Trophoblast cell (in vitro differentiated cells and primary cell): ENCODE measurements at regions not wholly inside any gene's neighbourhood (a gene's known extent, or its start where the extent isn't known, plus 50 kb on each side); places are given as distances from the start of the nearest gene placed in this dataset.

ENCODE experiments used
- DNase-seq, 2 donors: peaks; one replicate each; pipeline ENCODE4 v3.0.0-alpha.2; 2016
- H2AFZ ChIP-seq: 2 replicates; pipeline ENCODE4 v1.6.1; 2013; ENCODE audit warnings: low read length, moderate library complexity, mild to moderate bottlenecking; ENCODE audit not compliant: insufficient read depth, poor library complexity
- H2AK5ac ChIP-seq: 2 replicates; pipeline ENCODE4 v1.6.1; 2013; ENCODE audit warnings: mild to moderate bottlenecking, low read length
- H2BK120ac ChIP-seq: 2 replicates; pipeline ENCODE4 v1.6.1; 2013; ENCODE audit warnings: low read length, mild to moderate bottlenecking, moderate library complexity; ENCODE audit not compliant: insufficient read depth, poor library complexity
- H2BK12ac ChIP-seq: 2 replicates; pipeline ENCODE4 v1.6.1; 2013; ENCODE audit warnings: mild to moderate bottlenecking, low read length, moderate library complexity
- H2BK5ac ChIP-seq: 2 replicates; pipeline ENCODE4 v1.6.1; 2013; ENCODE audit warnings: low read length, low read depth, moderate library complexity, mild to moderate bottlenecking; ENCODE audit not compliant: poor library complexity
- H3K14ac ChIP-seq: 2 replicates; pipeline ENCODE4 v1.6.1; 2013; ENCODE audit warnings: mild to moderate bottlenecking, low read length
- H3K18ac ChIP-seq: 2 replicates; pipeline ENCODE4 v1.6.1; 2013; ENCODE audit warnings: mild to moderate bottlenecking, low read length
- H3K23ac ChIP-seq: 2 replicates; pipeline ENCODE4 v1.6.1; 2013; ENCODE audit warnings: low read length
- H3K27ac ChIP-seq: 2 replicates; pipeline ENCODE4 v1.5.1; 2013; ENCODE audit warnings: low read depth, mild to moderate bottlenecking, inconsistent platforms, low read length, moderate library complexity
- H3K27me3 ChIP-seq: 2 replicates; pipeline ENCODE4 v1.6.1; 2013; ENCODE audit warnings: inconsistent platforms, mild to moderate bottlenecking, low read length, moderate library complexity; ENCODE audit not compliant: insufficient read depth
- H3K36me3 ChIP-seq, 2 experiments: 1 replicate in 1 of 2; 2 replicates in 1 of 2; pipeline ENCODE4 v1.6.1; 2013; ENCODE audit warnings: low read length in 2 of 2, mild to moderate bottlenecking in 2 of 2, moderate library complexity in 1 of 2; ENCODE audit not compliant: insufficient read depth in 2 of 2, control insufficient read depth in 1 of 2
- H3K4ac ChIP-seq: 2 replicates; pipeline ENCODE4 v1.6.1; 2013; ENCODE audit warnings: low read depth, mild to moderate bottlenecking, low read length, moderate library complexity
- H3K4me1 ChIP-seq, 2 experiments: 1 replicate in 1 of 2; 2 replicates in 1 of 2; pipeline ENCODE4 v1.6.1; 2013; ENCODE audit warnings: low read length in 2 of 2, mild to moderate bottlenecking in 2 of 2, moderate library complexity in 1 of 2; ENCODE audit not compliant: insufficient read depth in 2 of 2, control insufficient read depth in 1 of 2
- H3K4me2 ChIP-seq: 2 replicates; pipeline ENCODE4 v1.6.1; 2013; ENCODE audit warnings: inconsistent platforms, mild to moderate bottlenecking, low read length, moderate library complexity
- H3K4me3 ChIP-seq: 2 replicates; pipeline ENCODE4 v1.5.1; 2013; ENCODE audit warnings: mild to moderate bottlenecking, low read depth, low read length, inconsistent platforms
- H3K79me1 ChIP-seq: one replicate; pipeline ENCODE4 v1.6.1; 2013; ENCODE audit warnings: low read length
- H3K79me2 ChIP-seq: 2 replicates; pipeline ENCODE4 v1.6.1; 2013; ENCODE audit warnings: low read length, mild to moderate bottlenecking; ENCODE audit not compliant: control insufficient read depth, insufficient read depth, poor library complexity
- H3K9ac ChIP-seq: 2 replicates; pipeline ENCODE4 v1.6.1; 2013; ENCODE audit warnings: mild to moderate bottlenecking, low read length
- H3K9me3 ChIP-seq: 2 replicates; pipeline ENCODE4 v1.6.1; 2013; ENCODE audit warnings: low read depth, mild to moderate bottlenecking, control low read depth, inconsistent platforms, low read length; ENCODE audit not compliant: insufficient read depth
- H4K12ac ChIP-seq: 2 replicates; pipeline ENCODE4 v1.6.1; 2013; ENCODE audit warnings: low read depth, mild to moderate bottlenecking, low read length, moderate library complexity
- H4K8ac ChIP-seq: 2 replicates; pipeline ENCODE4 v1.6.1; 2013; ENCODE audit warnings: low read depth, mild to moderate bottlenecking, low read length, moderate library complexity
- H4K91ac ChIP-seq: one replicate; pipeline ENCODE4 v1.6.1; 2013; ENCODE audit warnings: low read depth, mild to moderate bottlenecking, low read length, moderate library complexity
- WGBS: extraction: QIAGEN DNeasy Blood & Tissue Kit; methylation state at CpG from one replicate; pipeline ENCODE4 v1.1.7; 2013; ENCODE audit warnings: missing lambda C conversion rate; ENCODE audit not compliant: insufficient read length, insufficient coverage; ENCODE audit errors: extremely low coverage; 5-methylcytosine and 5-hydroxymethylcytosine counted together

DNA sequence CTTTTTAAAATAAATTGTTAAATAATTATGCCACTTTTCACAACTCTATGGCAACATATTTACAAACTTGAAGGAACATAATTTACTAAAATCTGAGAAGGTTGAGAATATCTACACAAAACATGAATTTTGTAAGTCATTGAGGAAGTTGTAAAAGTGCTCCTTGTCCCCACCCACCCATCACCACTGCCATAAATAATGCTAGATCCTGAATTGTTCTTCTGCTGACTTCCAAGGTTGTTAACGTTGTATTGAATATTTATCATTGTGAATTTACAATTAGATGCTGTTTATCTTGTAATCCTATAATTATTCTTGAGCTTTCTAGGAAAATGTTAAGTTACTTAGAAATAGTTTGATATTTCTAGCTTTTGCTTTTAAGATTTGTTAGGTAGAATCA is 908.0 kb upstream of the COX7C start:
- Histone ChIP-seq H3K14ac (no peak overlapping the region), H3K9me3 (no peaks in the 10 kb centered on the region), H3K27me3 (no peaks in the 10 kb centered on the region), H3K36me3 (no peaks in the 10 kb centered on the region), H4K12ac (no peak overlapping the region), H4K91ac (no peak overlapping the region), H2BK120ac (no peak overlapping the region), H3K18ac (no peak overlapping the region), H2BK5ac (no peak overlapping the region), H3K4ac (no peak overlapping the region), H2AFZ (no peak overlapping the region), H3K4me3 (no peak overlapping the region), H3K23ac (no peak overlapping the region), H3K4me2 (no peak overlapping the region), H2AK5ac (no peak overlapping the region), H2BK12ac (no peak overlapping the region), H3K9ac (no peak overlapping the region), H4K8ac (no peak overlapping the region), H3K79me2 (no peaks in the 10 kb centered on the region), H3K4me1 (no peaks in the 10 kb centered on the region), H3K79me1 (no peaks in the 10 kb centered on the region), H3K27ac (no peak overlapping the region)
- DNase-seq, result no peak
- no CpG with 5 or more reads among the region's 1 CpG for WGBS

DNA sequence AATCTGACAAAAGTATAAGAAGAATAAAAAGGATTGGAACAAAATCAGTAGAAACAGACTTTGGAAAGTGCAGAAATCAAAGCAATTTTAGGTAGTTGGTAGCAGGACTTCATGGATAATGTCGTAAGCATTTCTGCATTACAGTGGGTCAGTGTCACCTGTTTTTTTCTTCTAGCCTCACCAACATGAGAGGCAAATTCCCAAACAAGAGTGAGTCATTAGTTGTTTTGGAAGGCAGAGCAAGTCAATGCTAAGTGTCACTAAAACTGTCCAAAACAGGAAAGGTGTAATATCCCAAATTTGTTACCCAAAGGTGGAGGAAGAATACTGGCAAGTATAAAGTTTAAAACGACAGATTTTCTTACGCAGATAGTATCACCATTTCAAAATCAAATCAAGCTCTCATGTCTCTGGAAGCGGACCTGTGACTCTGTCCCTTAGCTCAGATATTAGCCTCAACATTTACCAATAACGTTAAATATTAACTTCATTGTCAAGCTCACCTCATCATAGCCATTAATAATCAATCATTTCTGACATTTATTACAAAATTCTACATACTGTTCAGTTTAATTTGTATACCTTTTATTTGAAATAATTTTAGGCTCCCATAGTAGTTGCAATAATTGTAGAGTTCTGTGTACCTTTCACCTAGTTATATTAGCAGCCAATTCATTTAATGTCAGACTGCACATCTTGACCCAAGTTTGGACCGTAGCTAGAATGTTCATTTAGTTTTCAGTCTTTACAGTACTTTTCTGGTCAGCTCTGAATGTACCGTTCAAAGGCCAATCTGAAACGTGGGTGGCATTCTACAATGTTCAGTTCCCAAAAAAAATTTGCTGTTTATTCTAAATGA is 901.2 kb upstream of the COX7C start:
- no peak overlapping the region for H3K14ac ChIP-seq

DNA sequence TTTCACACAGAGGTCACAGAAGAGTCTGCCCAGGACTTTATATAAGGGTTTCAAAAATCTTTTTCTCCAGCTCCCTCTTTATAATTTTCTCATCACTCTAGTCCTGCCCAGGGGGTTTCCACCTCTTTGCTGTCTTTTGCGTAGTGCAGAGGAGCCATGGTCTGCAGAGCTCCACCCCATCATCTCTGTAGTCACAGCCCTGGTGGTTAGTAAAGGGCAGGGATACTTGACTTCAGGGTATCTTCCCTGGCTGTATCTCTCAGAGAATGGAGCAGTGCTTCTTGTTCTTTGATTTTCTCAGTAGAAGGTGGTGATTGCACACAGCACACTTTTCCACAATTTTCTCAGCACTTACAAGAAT is 900.6 kb upstream of the COX7C start:
- Histone ChIP-seq H3K36me3 (no peaks in the 10 kb centered on the region), H3K79me1 (no peaks in the 10 kb centered on the region), H2AFZ (no peak overlapping the region), H3K23ac (no peak overlapping the region), H4K91ac (no peak overlapping the region), H3K4me3 (no peak overlapping the region), H2AK5ac (no peak overlapping the region), H4K8ac (no peak overlapping the region), H2BK120ac (no peak overlapping the region), H3K14ac (no peak overlapping the region), H3K9ac (no peak overlapping the region), H3K27ac (no peak overlapping the region), H3K4me2 (no peak overlapping the region), H3K79me2 (no peaks in the 10 kb centered on the region), H3K9me3 (no peaks in the 10 kb centered on the region), H3K18ac (no peak overlapping the region), H3K4ac (no peak overlapping the region), H3K4me1 (no peaks in the 10 kb centered on the region), H2BK5ac (no peak overlapping the region), H4K12ac (no peak overlapping the region), H2BK12ac (no peak overlapping the region), H3K27me3 (no peaks in the 10 kb centered on the region)
- WGBS, result no CpG with 5 or more reads among the region's 1 CpG
- DNase-seq, result no peak

More for the DNA sequence above, 901.2 kb upstream of the COX7C start:
- Histone ChIP-seq H2BK12ac (no peak overlapping the region), H3K4me1 (no peaks in the 10 kb centered on the region), H3K27me3 (no peaks in the 10 kb centered on the region), H3K23ac (no peak overlapping the region), H3K9me3 (no peaks in the 10 kb centered on the region), H3K9ac (no peak overlapping the region), H2AFZ (no peak overlapping the region), H3K4me3 (no peak overlapping the region), H3K4me2 (no peak overlapping the region), H3K36me3 (no peaks in the 10 kb centered on the region), H2AK5ac (no peak overlapping the region), H3K79me1 (no peaks in the 10 kb centered on the region), H4K12ac (no peak overlapping the region), H2BK5ac (no peak overlapping the region), H3K27ac (no peak overlapping the region), H3K79me2 (no peaks in the 10 kb centered on the region), H3K4ac (no peak overlapping the region), H2BK120ac (no peak overlapping the region), H3K18ac (no peak overlapping the region), H4K8ac (no peak overlapping the region), H4K91ac (no peak overlapping the region)
- DNase-seq, result no peak
- 100% methylated on average over 1 of the region's 8 CpGs for WGBS

DNA sequence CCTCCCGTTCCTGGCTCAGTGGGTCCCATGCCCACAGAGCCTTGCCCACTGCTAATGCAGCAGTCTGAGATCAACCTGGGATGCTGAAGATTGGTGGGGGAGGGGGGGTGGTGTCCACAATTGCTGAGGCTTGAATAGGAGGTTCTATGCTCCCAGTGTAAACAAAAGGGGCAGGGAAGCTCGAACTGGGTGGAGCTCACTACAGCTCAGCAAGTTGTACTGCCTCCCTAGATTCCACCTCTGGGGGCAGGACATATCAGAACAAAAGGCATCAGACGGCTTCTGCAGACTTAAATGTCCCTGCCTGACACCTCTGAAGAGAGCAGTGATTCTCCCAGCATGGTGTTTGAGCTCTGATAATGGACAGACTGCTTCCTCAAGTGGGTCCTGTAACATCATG is 885.6 kb upstream of the COX7C start:
- Histone ChIP-seq H3K36me3 (no peaks in the 10 kb centered on the region), H3K4me1 (no peaks in the 10 kb centered on the region), H3K4me2 (no peak overlapping the region), H3K18ac (no peak overlapping the region), H2BK12ac (no peak overlapping the region), H3K27ac (no peak overlapping the region), H2AK5ac (no peak overlapping the region), H4K12ac (no peak overlapping the region), H4K8ac (no peak overlapping the region), H3K79me1 (no peaks in the 10 kb centered on the region), H3K14ac (no peak overlapping the region), H3K27me3 (no peaks in the 10 kb centered on the region), H2BK120ac (no peak overlapping the region), H3K79me2 (no peaks in the 10 kb centered on the region), H2AFZ (no peak overlapping the region), H2BK5ac (no peak overlapping the region), H3K4me3 (no peak overlapping the region), H3K9me3 (peaks cover 2% of the 10 kb centered on the region), H3K9ac (no peak overlapping the region), H4K91ac (no peak overlapping the region), H3K4ac (no peak overlapping the region), H3K23ac (no peak overlapping the region)
- no peak for DNase-seq
- no CpG with 5 or more reads among the region's 3 CpGs for WGBS
